ENCODE measurements at regions not wholly inside any gene's neighbourhood (a gene's known extent, or its start where the extent isn't known, plus 50 kb on each side); places are given as distances from the start of the nearest gene placed in this dataset.

DNA sequence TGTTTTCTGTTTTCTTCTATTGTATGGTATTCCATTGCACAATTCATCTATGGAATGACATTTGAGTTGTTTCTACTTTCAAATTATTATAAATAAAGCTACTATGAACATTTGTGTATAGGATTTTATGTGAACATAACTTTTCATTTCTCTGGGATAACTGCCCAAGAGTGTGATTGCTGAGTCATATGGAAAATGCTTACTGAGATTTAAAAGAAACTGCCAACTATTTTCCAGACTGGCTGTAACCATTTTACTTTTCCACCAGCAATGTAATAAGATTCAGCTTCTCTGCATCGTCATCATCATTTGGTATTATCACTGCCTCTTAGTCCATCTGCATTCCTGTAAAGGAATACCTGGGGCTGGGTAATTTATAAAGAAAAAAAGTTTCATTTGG, 779.6 kb upstream of the PRMT6 start (continued):
- TF ChIP-seq, protein P1, sequence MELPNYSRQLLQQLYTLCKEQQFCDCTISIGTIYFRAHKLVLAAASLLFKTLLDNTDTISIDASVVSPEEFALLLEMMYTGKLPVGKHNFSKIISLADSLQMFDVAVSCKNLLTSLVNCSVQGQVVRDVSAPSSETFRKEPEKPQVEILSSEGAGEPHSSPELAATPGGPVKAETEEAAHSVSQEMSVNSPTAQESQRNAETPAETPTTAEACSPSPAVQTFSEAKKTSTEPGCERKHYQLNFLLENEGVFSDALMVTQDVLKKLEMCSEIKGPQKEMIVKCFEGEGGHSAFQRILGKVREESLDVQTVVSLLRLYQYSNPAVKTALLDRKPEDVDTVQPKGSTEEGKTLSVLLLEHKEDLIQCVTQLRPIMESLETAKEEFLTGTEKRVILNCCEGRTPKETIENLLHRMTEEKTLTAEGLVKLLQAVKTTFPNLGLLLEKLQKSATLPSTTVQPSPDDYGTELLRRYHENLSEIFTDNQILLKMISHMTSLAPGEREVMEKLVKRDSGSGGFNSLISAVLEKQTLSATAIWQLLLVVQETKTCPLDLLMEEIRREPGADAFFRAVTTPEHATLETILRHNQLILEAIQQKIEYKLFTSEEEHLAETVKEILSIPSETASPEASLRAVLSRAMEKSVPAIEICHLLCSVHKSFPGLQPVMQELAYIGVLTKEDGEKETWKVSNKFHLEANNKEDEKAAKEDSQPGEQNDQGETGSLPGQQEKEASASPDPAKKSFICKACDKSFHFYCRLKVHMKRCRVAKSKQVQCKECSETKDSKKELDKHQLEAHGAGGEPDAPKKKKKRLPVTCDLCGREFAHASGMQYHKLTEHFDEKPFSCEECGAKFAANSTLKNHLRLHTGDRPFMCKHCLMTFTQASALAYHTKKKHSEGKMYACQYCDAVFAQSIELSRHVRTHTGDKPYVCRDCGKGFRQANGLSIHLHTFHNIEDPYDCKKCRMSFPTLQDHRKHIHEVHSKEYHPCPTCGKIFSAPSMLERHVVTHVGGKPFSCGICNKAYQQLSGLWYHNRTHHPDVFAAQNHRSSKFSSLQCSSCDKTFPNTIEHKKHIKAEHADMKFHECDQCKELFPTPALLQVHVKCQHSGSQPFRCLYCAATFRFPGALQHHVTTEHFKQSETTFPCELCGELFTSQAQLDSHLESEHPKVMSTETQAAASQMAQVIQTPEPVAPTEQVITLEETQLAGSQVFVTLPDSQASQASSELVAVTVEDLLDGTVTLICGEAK (IDR thresholded peaks at IDR 0.05), result no peak
- TF ChIP-seq, protein P1 (CRISPR knock-in tag; IDR thresholded peaks at IDR 0.05), result no peak
- TF ChIP-seq ZNF749 (CRISPR knock-in tag; IDR thresholded peaks at IDR 0.05; ENCODE audit: borderline replicate concordance), result no peak
- TF ChIP-seq ATF7 (IDR thresholded peaks at IDR 0.05), result no peak
- TF ChIP-seq ATF7 (CRISPR knock-in tag; IDR thresholded peaks at IDR 0.05), result no peak
- no peak for TF ChIP-seq ZNF552 (CRISPR knock-in tag; IDR thresholded peaks at IDR 0.05; ENCODE audit: borderline replicate concordance)
- no peak for TF ChIP-seq ZNF879 (CRISPR knock-in tag; IDR thresholded peaks at IDR 0.05)
- TF ChIP-seq, protein P2, sequence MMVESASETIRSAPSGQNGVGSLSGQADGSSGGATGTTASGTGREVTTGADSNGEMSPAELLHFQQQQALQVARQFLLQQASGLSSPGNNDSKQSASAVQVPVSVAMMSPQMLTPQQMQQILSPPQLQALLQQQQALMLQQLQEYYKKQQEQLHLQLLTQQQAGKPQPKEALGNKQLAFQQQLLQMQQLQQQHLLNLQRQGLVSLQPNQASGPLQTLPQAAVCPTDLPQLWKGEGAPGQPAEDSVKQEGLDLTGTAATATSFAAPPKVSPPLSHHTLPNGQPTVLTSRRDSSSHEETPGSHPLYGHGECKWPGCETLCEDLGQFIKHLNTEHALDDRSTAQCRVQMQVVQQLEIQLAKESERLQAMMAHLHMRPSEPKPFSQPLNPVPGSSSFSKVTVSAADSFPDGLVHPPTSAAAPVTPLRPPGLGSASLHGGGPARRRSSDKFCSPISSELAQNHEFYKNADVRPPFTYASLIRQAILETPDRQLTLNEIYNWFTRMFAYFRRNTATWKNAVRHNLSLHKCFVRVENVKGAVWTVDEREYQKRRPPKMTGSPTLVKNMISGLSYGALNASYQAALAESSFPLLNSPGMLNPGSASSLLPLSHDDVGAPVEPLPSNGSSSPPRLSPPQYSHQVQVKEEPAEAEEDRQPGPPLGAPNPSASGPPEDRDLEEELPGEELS (CRISPR knock-in tag; IDR thresholded peaks at IDR 0.05), result no peak
